NT2/D1 (cell line): ENCODE measurements at regions not wholly inside any gene's neighbourhood (a gene's known extent, or its start where the extent isn't known, plus 50 kb on each side); places are given as distances from the start of the nearest gene placed in this dataset.
"Not testable (repeated sequence)": the region's sequence is repeated elsewhere in the genome, so short reads cannot be mapped to it uniquely, and the experiment has no call there.

Source experiments
- SUZ12 ChIP-seq: IDR thresholded peaks from 2 replicates; pipeline ENCODE4 v1.6.1; 2011; ENCODE audit not compliant: insufficient read length, insufficient read depth; ENCODE audit errors: extremely low read depth
- YY1 ChIP-seq: IDR thresholded peaks from 2 replicates; pipeline ENCODE4 v1.6.1; 2011; ENCODE audit not compliant: insufficient read length, insufficient read depth

DNA sequence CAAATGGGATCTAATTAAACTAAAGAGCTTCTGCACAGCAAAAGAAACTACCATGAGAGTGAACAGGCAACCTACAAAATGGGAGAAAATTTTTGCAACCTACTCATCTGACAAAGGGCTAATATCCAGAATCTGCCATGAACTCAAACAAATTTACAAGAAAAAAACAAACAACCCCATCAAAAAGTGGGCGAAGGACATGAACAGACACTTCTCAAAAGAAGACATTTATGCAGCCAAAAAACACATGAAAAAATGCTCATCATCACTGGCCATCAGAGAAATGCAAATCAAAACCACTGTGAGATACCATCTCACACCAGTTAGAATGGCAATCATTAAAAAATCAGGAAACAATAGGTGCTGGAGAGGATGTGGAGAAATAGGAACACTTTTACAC, 755.2 kb upstream of the ADGRB3 start:
- TF ChIP-seq SUZ12, YY1: not testable (repeated sequence)
